Thoracic aorta (tissue), 2 donors: ENCODE measurements at regions not wholly inside any gene's neighbourhood (a gene's known extent, or its start where the extent isn't known, plus 50 kb on each side); places are given as distances from the start of the nearest gene placed in this dataset.

Experiments used
- ATAC-seq: fragments of 150-250 bp; one replicate; pipeline ENCODE4 v1.8.0; 2017; ENCODE audit warnings: low read depth; ENCODE audit not compliant: insufficient number of reproducible peaks, low FRiP score
- DNase-seq: peaks from one replicate; pipeline ENCODE4 v3.0.0-alpha.2; 2020; ENCODE audit warnings: low spot score
- H3K27ac ChIP-seq, 2 donors: fragments of 200-600 bp; sonication (generic); 1 replicate in 1 of 2; 2 replicates in 1 of 2; pipeline ENCODE4 v1.5.1; 2016; ENCODE audit warnings: mild to moderate bottlenecking in 2 of 2, moderate library complexity in 2 of 2
- H3K27me3 ChIP-seq: fragments of 200-600 bp; sonication (generic); replicated peaks from 2 replicates; pipeline ENCODE4 v1.6.0; 2016; ENCODE audit warnings: mild to moderate bottlenecking; ENCODE audit not compliant: insufficient read depth
- H3K36me3 ChIP-seq: fragments of 200-600 bp; sonication (generic); one replicate; pipeline ENCODE4 v1.5.1; 2016
- H3K4me1 ChIP-seq, 2 donors: fragments of 200-600 bp; sonication (generic); 1 replicate in 1 of 2; 2 replicates in 1 of 2; pipeline versions ENCODE4 v1.5.1 to v1.6.0; 2016; ENCODE audit warnings: low read depth in 2 of 2, mild to moderate bottlenecking in 1 of 2; ENCODE audit not compliant: control insufficient read depth in 1 of 2
- H3K4me3 ChIP-seq: fragments of 200-600 bp; sonication (generic); 2 replicates; pipeline ENCODE4 v1.5.1; 2016; ENCODE audit warnings: mild to moderate bottlenecking
- H3K9me3 ChIP-seq: fragments of 200-600 bp; sonication (generic); 2 replicates; pipeline ENCODE4 v1.5.1; 2016
- CTCF ChIP-seq: fragments of 200-600 bp; sonication (generic); IDR thresholded peaks from one replicate; pipeline ENCODE4 v1.5.1; 2019; ENCODE audit warnings: antibody characterized with exemption

GRCh38 chr17:77581480-77581879 is 377.0 kb upstream of the TNRC6C start:
- H3K4me3 ChIP-seq: no peak overlapping the region
- H3K36me3 ChIP-seq: no peaks in the 10 kb centered on the region
- H3K9me3 ChIP-seq: no peaks in the 10 kb centered on the region
- H3K27ac ChIP-seq: no peak overlapping the region
- ATAC-seq (peak; percentile 86), DNase-seq (no peak)
- H3K4me1 ChIP-seq: no peaks in the 10 kb centered on the region
- H3K27me3 ChIP-seq: no peaks in the 10 kb centered on the region
- TF ChIP-seq CTCF: no peak

GRCh38 chr17:77585142-77585860 is 373.2 kb upstream of the TNRC6C start:
- no peak overlapping the region for H3K4me3 ChIP-seq
- no peak overlapping the region for H3K27ac ChIP-seq
- no peaks in the 10 kb centered on the region for H3K27me3 ChIP-seq
- DNase-seq (no peak), ATAC-seq (no peak)
- H3K36me3 ChIP-seq: no peaks in the 10 kb centered on the region
- TF ChIP-seq CTCF: no peak
- no peaks in the 10 kb centered on the region for H3K9me3 ChIP-seq
- no peaks in the 10 kb centered on the region for H3K4me1 ChIP-seq

GRCh38 chr17:77590951-77591735 is 367.4 kb upstream of the TNRC6C start:
- ATAC-seq (no peak), DNase-seq (no peak)
- no peaks in the 10 kb centered on the region for H3K36me3 ChIP-seq
- no peaks in the 10 kb centered on the region for H3K4me1 ChIP-seq
- no peak overlapping the region for H3K27ac ChIP-seq
- TF ChIP-seq CTCF: no peak
- H3K9me3 ChIP-seq: no peaks in the 10 kb centered on the region
- H3K4me3 ChIP-seq: no peak overlapping the region
- H3K27me3 ChIP-seq: no peaks in the 10 kb centered on the region

GRCh38 chr17:77592106-77592865 is 366.2 kb upstream of the TNRC6C start:
- no peaks in the 10 kb centered on the region for H3K9me3 ChIP-seq
- TF ChIP-seq CTCF: no peak
- no peaks in the 10 kb centered on the region for H3K27me3 ChIP-seq
- DNase-seq (no peak), ATAC-seq (no peak)
- no peak overlapping the region for H3K4me3 ChIP-seq
- H3K27ac ChIP-seq: no peak overlapping the region
- no peaks in the 10 kb centered on the region for H3K36me3 ChIP-seq
- H3K4me1 ChIP-seq: no peaks in the 10 kb centered on the region

- Histone ChIP-seq H3K9me3 (no peaks in the 10 kb centered on the region), H3K4me1 (no peaks in the 10 kb centered on the region), H3K27ac (no peak overlapping the region), H3K27me3 (no peaks in the 10 kb centered on the region), H3K4me3 (no peak overlapping the region), H3K36me3 (no peaks in the 10 kb centered on the region)
- ATAC-seq (no peak), DNase-seq (no peak)
- TF ChIP-seq CTCF: no peak
Observed at GRCh38 chr17:77593081-77593480, 365.4 kb upstream of the TNRC6C start.
